Bronchial epithelial cell (primary cell): ENCODE measurements at regions not wholly inside any gene's neighbourhood (a gene's known extent, or its start where the extent isn't known, plus 50 kb on each side); places are given as distances from the start of the nearest gene placed in this dataset.

Source experiments
- DNase-seq: peaks from one replicate; pipeline ENCODE4 v3.0.0-alpha.2; 2010; ENCODE audit warnings: low read depth
- FAIRE-seq: peaks from 2 replicates; lab custom pipeline; 2011; peaks lifted over from hg19 to GRCh38; lab: Jason Lieb, UNC
- H3K27me3 ChIP-seq: 2 replicates; pipeline ENCODE4 v1.5.1; 2011; ENCODE audit warnings: low read length; ENCODE audit not compliant: control insufficient read depth, insufficient read depth
- H3K36me3 ChIP-seq: 2 replicates; pipeline ENCODE4 v1.5.1; 2011; ENCODE audit warnings: low read length; ENCODE audit not compliant: control insufficient read depth, insufficient read depth
- H3K4me3 ChIP-seq: 2 replicates; pipeline ENCODE4 v1.5.1; 2011; ENCODE audit warnings: mild to moderate bottlenecking, low read depth, low read length, control low read depth
- TF ChIP-seq, protein P1 (sequence below): IDR thresholded peaks from 2 replicates; pipeline ENCODE4 v1.5.1; 2011; ENCODE audit warnings: mild to moderate bottlenecking, moderate library complexity, low read length, control low read depth, inconsistent platforms; ENCODE audit not compliant: insufficient read depth, severe bottlenecking

DNA sequence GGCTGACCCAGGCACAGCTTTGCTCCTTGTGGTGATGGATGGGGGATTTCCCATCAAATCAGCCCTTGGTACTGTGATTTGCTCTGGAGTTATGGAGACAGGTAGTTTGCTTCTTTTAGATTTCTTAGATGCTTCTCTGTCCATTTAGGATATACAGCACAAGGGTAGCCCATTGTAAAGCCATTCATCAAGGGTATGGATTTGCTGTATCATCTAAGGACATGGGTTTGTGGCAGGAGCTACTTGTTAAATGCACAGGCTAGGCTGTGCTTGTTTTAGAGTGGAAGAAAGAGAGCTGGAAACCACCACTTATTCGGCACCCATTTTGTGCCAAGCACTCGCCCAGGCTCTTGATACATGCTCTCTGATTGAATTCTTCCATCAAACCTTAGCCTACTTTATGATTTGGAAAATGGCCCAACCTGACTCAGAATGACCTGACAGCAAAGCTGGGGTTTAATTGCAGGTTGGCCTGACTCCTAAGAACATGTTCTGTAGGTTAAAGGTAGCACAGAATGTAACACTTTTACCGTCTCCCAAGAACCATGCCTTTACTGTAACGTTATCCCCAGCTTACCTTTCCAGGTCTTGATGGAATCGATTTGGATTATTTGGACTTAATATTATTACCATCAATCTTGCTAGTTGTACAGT, 168.0 kb downstream of the SNX10 start:
- FAIRE-seq: no peak
- no peaks in the 10 kb centered on the region for H3K27me3 ChIP-seq

DNA sequence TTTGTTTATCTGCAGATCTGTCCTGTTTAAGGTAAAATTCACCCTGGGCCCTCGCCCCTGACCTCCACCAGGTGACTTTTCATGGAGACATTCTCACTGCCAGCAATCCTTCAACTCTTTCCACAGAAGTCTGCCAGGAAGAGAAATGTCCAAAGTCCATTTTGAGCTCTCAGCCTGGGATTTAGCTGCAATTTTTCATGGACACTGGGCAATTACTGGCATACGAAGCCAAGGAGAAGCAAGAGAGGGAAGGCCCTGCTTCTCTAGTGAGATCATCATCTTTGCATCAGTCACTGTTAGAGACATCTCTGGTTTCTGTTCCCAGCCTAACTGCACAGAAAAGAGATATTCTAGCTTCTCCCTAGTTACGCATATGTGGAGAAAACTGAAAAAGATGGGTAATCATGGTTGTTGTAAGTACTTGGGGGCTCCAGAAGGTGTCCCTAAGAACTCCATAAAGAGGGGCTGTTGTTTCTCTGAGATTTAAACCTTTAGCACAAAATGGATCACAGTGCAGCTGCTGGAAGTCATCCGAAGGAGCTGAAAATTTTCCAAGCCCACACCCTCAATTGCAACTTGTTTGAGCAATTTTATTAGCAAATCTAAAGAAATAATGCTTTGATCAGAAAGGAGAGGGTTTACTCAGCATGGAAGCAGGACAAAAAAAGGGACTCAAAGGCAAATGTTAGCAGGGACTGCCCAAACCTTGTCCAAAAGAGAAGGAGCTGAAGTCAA, 168.9 kb downstream of the SNX10 start:
- FAIRE-seq (no peak), DNase-seq (no peak)
- Histone ChIP-seq H3K4me3 (no peak overlapping the region), H3K36me3 (no peaks in the 10 kb centered on the region), H3K27me3 (no peaks in the 10 kb centered on the region)
- TF ChIP-seq, protein P1, sequence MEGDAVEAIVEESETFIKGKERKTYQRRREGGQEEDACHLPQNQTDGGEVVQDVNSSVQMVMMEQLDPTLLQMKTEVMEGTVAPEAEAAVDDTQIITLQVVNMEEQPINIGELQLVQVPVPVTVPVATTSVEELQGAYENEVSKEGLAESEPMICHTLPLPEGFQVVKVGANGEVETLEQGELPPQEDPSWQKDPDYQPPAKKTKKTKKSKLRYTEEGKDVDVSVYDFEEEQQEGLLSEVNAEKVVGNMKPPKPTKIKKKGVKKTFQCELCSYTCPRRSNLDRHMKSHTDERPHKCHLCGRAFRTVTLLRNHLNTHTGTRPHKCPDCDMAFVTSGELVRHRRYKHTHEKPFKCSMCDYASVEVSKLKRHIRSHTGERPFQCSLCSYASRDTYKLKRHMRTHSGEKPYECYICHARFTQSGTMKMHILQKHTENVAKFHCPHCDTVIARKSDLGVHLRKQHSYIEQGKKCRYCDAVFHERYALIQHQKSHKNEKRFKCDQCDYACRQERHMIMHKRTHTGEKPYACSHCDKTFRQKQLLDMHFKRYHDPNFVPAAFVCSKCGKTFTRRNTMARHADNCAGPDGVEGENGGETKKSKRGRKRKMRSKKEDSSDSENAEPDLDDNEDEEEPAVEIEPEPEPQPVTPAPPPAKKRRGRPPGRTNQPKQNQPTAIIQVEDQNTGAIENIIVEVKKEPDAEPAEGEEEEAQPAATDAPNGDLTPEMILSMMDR: no peak

More for the DNA sequence above, 168.0 kb downstream of the SNX10 start:
- TF ChIP-seq, protein P1: no peak
- Histone ChIP-seq H3K4me3 (no peak overlapping the region), H3K36me3 (no peaks in the 10 kb centered on the region)
- DNase-seq: no peak

DNA sequence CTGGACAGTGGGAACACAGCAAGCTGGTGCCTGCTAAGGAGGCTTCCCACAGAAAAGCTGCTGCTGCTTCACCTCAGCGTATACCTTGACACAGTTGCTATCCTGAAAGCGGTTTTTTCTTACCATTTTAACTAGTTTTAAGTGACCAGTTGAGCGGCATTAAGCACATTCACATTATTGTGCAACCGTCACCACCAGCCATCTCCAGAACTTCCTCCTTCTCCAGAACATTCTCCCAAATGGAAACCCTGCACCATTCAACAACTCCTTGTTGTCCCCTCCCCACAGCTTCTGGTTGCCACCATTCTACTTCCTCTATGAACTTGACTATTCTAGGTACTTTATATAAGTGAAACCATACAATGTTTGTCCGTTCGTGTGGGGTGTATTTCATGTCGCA, 169.9 kb downstream of the SNX10 start:
- FAIRE-seq: no peak
- no peaks in the 10 kb centered on the region for H3K27me3 ChIP-seq
- H3K4me3 ChIP-seq: no peak overlapping the region
- no peak for DNase-seq
- no peaks in the 10 kb centered on the region for H3K36me3 ChIP-seq
- TF ChIP-seq, protein P1: no peak

DNA sequence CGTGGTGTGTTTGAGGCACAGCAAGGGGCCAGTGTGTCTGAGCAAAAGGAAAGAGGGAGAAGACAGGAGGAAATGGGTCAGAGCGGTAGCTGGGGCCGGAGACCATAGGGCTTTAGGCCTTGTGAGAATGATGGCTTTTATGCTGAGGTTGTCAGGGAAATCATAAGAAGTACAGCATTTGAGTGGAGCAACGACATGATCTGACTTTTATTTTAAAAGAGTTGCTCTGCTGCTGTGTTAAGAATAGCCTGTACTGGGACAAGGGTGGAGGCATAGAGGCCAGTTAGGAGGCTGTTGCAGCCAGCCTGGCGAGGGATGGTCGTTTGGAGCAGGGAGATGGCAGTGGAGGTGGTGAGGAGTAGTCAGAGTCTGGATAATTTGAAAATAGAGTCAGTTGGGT, 174.3 kb downstream of the SNX10 start:
- peaks cover 1% of the 10 kb centered on the region for H3K27me3 ChIP-seq
- no peak overlapping the region for H3K4me3 ChIP-seq
- TF ChIP-seq, protein P1: no peak
- H3K36me3 ChIP-seq: no peaks in the 10 kb centered on the region
- FAIRE-seq (no peak), DNase-seq (no peak)

DNA sequence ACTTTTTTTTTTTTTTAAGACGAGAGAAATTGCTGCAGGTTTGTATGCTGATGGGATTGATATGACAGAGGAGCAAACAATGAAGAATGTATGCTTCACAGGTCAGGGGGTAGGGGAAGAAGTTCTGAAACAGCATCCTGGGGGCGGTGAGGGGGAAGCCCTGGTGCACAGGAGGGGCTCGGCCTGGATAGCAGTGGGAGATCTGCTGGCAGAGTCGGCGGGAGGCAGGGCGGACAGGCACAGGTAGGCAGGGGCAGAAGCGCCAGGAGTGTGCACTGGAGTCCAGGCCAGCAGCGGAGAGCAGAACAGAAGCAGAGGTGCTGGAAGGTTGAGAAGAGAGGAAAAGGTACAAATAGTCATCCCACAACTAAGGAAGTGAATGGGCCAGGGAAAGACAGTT, 175.4 kb downstream of the SNX10 start:
- no peaks in the 10 kb centered on the region for H3K36me3 ChIP-seq
- TF ChIP-seq, protein P1: no peak
- no peak for FAIRE-seq
- no peak overlapping the region for H3K4me3 ChIP-seq
- DNase-seq: no peak
- H3K27me3 ChIP-seq: peaks cover 1% of the 10 kb centered on the region
